PFSK-1 (cell line): ENCODE measurements at regions not wholly inside any gene's neighbourhood (a gene's known extent, or its start where the extent isn't known, plus 50 kb on each side); places are given as distances from the start of the nearest gene placed in this dataset.

ENCODE experiments used
- FOXP2 ChIP-seq: optimal IDR thresholded peaks from 2 replicates; pipeline ENCODE3; 2011; ENCODE audit warnings: borderline replicate concordance, control low read depth, inconsistent platforms; ENCODE audit not compliant: insufficient read depth; ENCODE audit errors: extremely low read length, extremely low read depth
- REST ChIP-seq, 2 experiments: IDR thresholded peaks; 2 replicates each; pipeline versions ENCODE4 v1.6.1 to v1.8.0; 2011 to 2012; ENCODE audit warnings: low read depth in 2 of 2, low read length in 2 of 2, control low read depth in 1 of 2, inconsistent platforms in 1 of 2, mild to moderate bottlenecking in 1 of 2, moderate library complexity in 1 of 2; ENCODE audit not compliant: insufficient read depth in 1 of 2

GRCh38 chr1:224519874-224520273, 85.3 kb upstream of the WDR26 start:
- TF ChIP-seq FOXP2 = no peak
- TF ChIP-seq REST (IDR thresholded peaks at IDR 0.05; ENCODE audit: insufficient read depth in 1 of 2, low read depth in 2 of 2, low read length in 2 of 2) = no peak
